H1 (cell line): ENCODE measurements at regions not wholly inside any gene's neighbourhood (a gene's known extent, or its start where the extent isn't known, plus 50 kb on each side); places are given as distances from the start of the nearest gene placed in this dataset.

Source experiments
- CTCF ChIA-PET: fragments of 300-600 bp; sonication (Branson Sonifier 250); formaldehyde crosslinking; loops from one replicate; lab custom pipeline; 2021; ENCODE audit not compliant: partially characterized antibody; lab: Charles Lee
- POLR2A ChIA-PET: fragments of 300-600 bp; sonication (Branson Sonifier 250); formaldehyde crosslinking; loops from one replicate; lab custom pipeline; 2021; ENCODE audit warnings: inconsistent platforms; ENCODE audit not compliant: partially characterized antibody; lab: Charles Lee
- DNase-seq, 2 experiments: peaks; one replicate each; pipeline versions ENCODE4 v3.0.0 to v3.0.0-alpha.2; 2010 to 2022; ENCODE audit warnings: low spot score in 2 of 2, low read depth in 1 of 2, mixed read lengths in 1 of 2
- FAIRE-seq: peaks from 2 replicates; lab custom pipeline; 2011; peaks lifted over from hg19 to GRCh38; lab: Jason Lieb, UNC
- H2AFZ ChIP-seq: 2 replicates; pipeline ENCODE4 v1.8.1; 2012; ENCODE audit warnings: low read length, inconsistent platforms
- H2AK5ac ChIP-seq: 2 replicates; pipeline ENCODE4 v1.6.1; 2013; ENCODE audit warnings: low read depth, low read length
- H2BK120ac ChIP-seq: replicated peaks from 2 replicates; pipeline ENCODE3; 2013; ENCODE audit warnings: low read depth, low read length, inconsistent platforms
- H2BK12ac ChIP-seq: 2 replicates; pipeline ENCODE4 v1.6.1; 2013; ENCODE audit warnings: low read depth, low read length
- H2BK15ac ChIP-seq: 2 replicates; pipeline ENCODE4 v1.6.1; 2013; ENCODE audit warnings: low read length
- H2BK20ac ChIP-seq: 2 replicates; pipeline ENCODE4 v1.6.1; 2013; ENCODE audit warnings: low read length
- H2BK5ac ChIP-seq: 2 replicates; pipeline ENCODE4 v1.6.1; 2013; ENCODE audit warnings: low read depth, low read length
- H3K14ac ChIP-seq: 2 replicates; pipeline ENCODE4 v1.6.1; 2013; ENCODE audit warnings: inconsistent platforms; ENCODE audit not compliant: insufficient read length
- H3K18ac ChIP-seq: 2 replicates; pipeline ENCODE4 v1.6.1; 2013; ENCODE audit warnings: low read length; ENCODE audit errors: extremely low read depth
- H3K23ac ChIP-seq: 2 replicates; pipeline ENCODE4 v1.6.1; 2013; ENCODE audit warnings: inconsistent platforms; ENCODE audit not compliant: insufficient read length
- H3K23me2 ChIP-seq: 2 replicates; pipeline ENCODE4 v1.6.1; 2013; ENCODE audit warnings: low read depth, low read length
- H3K27ac ChIP-seq: 2 replicates; pipeline ENCODE4 v1.6.1; 2011; ENCODE audit warnings: low read depth, low read length, inconsistent platforms
- H3K27me3 ChIP-seq, 4 experiments: replicated peaks in 1 of 4; 1 replicate in 1 of 4; 2 replicates in 3 of 4; pipeline versions ENCODE4 v1.6.1 to v1.8.1; 2011 to 2013; ENCODE audit warnings: low read length in 3 of 4, mild to moderate bottlenecking in 3 of 4, inconsistent platforms in 2 of 4, mixed read lengths in 2 of 4, moderate library complexity in 1 of 4; ENCODE audit not compliant: control insufficient read depth in 3 of 4, insufficient read depth in 3 of 4; ENCODE audit errors: extremely low read depth in 1 of 4
- H3K36me3 ChIP-seq, 4 experiments: 2 replicates each; pipeline versions ENCODE4 v1.6.1 to v1.8.1; 2011 to 2013; ENCODE audit warnings: mild to moderate bottlenecking in 4 of 4, low read length in 3 of 4, moderate library complexity in 2 of 4, control low read depth in 1 of 4, inconsistent platforms in 1 of 4; ENCODE audit not compliant: insufficient read depth in 4 of 4, control insufficient read depth in 2 of 4
- H3K4ac ChIP-seq: replicated peaks from 2 replicates; pipeline ENCODE3; 2013; ENCODE audit warnings: low read length, low read depth, mixed read lengths, inconsistent platforms; ENCODE audit not compliant: insufficient read length
- H3K4me1 ChIP-seq, 4 experiments: replicated peaks in 1 of 4; 1 replicate in 1 of 4; 2 replicates in 3 of 4; pipeline versions ENCODE4 v1.6.1 to v1.8.1; 2011 to 2013; ENCODE audit warnings: low read length in 3 of 4, inconsistent platforms in 2 of 4, mixed read lengths in 1 of 4; ENCODE audit not compliant: insufficient read depth in 4 of 4, control insufficient read depth in 3 of 4
- H3K4me2 ChIP-seq, 2 experiments: 2 replicates each; pipeline versions ENCODE4 v1.6.1 to v1.8.1; 2011 to 2013; ENCODE audit warnings: low read depth in 2 of 2, low read length in 2 of 2, control low read depth in 1 of 2, inconsistent platforms in 1 of 2, mild to moderate bottlenecking in 1 of 2; ENCODE audit not compliant: insufficient read depth in 1 of 2
- H3K4me3 ChIP-seq, 4 experiments: fragments of 200-600, 300-600 bp in 1 of 4; sonication (generic), shearing (Covaris generic), sonication (Bioruptor Twin) in 1 of 4; 2 replicates each; pipeline versions ENCODE4 v1.5.1 to v1.8.1; 2011 to 2016; ENCODE audit warnings: low read length in 4 of 4, low read depth in 3 of 4, control low read depth in 2 of 4, inconsistent platforms in 2 of 4, mild to moderate bottlenecking in 2 of 4, mixed read lengths in 1 of 4, moderate library complexity in 1 of 4; ENCODE audit not compliant: insufficient read depth in 2 of 4; ENCODE audit errors: extremely low read depth in 1 of 4
- H3K56ac ChIP-seq: replicated peaks from 2 replicates; pipeline ENCODE3; 2013; ENCODE audit warnings: low read depth, mild to moderate bottlenecking, mixed read lengths, low read length, inconsistent platforms; ENCODE audit not compliant: insufficient read length
- H3K79me1 ChIP-seq: 2 replicates; pipeline ENCODE4 v1.6.1; 2013; ENCODE audit warnings: low read depth, low read length, control low read depth
- H3K79me2 ChIP-seq, 2 experiments: 2 replicates each; pipeline versions ENCODE4 v1.6.1 to v1.8.1; 2012 to 2013; ENCODE audit warnings: low read length in 2 of 2, mild to moderate bottlenecking in 2 of 2, inconsistent platforms in 1 of 2; ENCODE audit not compliant: insufficient read depth in 2 of 2, control insufficient read depth in 1 of 2
- H3K9ac ChIP-seq, 4 experiments: replicated peaks in 1 of 4; 1 replicate in 1 of 4; 2 replicates in 3 of 4; pipeline versions ENCODE4 v1.6.1 to v1.8.1; 2011 to 2013; ENCODE audit warnings: low read depth in 3 of 4, low read length in 3 of 4, control low read depth in 2 of 4, mild to moderate bottlenecking in 2 of 4, moderate library complexity in 2 of 4, inconsistent platforms in 1 of 4; ENCODE audit errors: extremely low read depth in 1 of 4
- H3K9me3 ChIP-seq, 2 experiments: 2 replicates each; pipeline versions ENCODE4 v1.6.1 to v1.8.1; 2012 to 2013; ENCODE audit warnings: mild to moderate bottlenecking in 2 of 2, moderate library complexity in 2 of 2, control low read depth in 1 of 2, inconsistent platforms in 1 of 2, low read depth in 1 of 2, low read length in 1 of 2, mixed read lengths in 1 of 2; ENCODE audit not compliant: insufficient read depth in 2 of 2
- H4K20me1 ChIP-seq, 2 experiments: replicated peaks in 1 of 2; 2 replicates each; pipeline versions ENCODE3 to v1.8.1; 2011 to 2013; ENCODE audit warnings: inconsistent platforms in 2 of 2, low read length in 2 of 2, mild to moderate bottlenecking in 1 of 2; ENCODE audit not compliant: insufficient read depth in 2 of 2, control insufficient read depth in 1 of 2
- H4K5ac ChIP-seq: 2 replicates; pipeline ENCODE4 v1.6.1; 2013; ENCODE audit warnings: low read length, low read depth, mixed read lengths, inconsistent platforms; ENCODE audit not compliant: insufficient read length
- H4K8ac ChIP-seq: 2 replicates; pipeline ENCODE4 v1.8.0; 2013; ENCODE audit warnings: mild to moderate bottlenecking, moderate library complexity, low read length, inconsistent platforms; ENCODE audit not compliant: insufficient read depth; ENCODE audit errors: extremely low read depth
- H4K91ac ChIP-seq: replicated peaks from 2 replicates; pipeline ENCODE3; 2013; ENCODE audit warnings: low read length, mixed read lengths, inconsistent platforms; ENCODE audit not compliant: insufficient read length
- ASH2L ChIP-seq: fragments of 200-600, 300-600 bp; sonication (generic); IDR thresholded peaks from one replicate; pipeline ENCODE4 v1.7.1; 2017; ENCODE audit warnings: low read length
- CBX5 ChIP-seq: fragments of 300-800, 300-1000 bp; sonication (generic); IDR thresholded peaks from 2 replicates; pipeline ENCODE4 v1.7.1; 2016; ENCODE audit warnings: antibody characterized with exemption, low read length, low read depth
- CBX8 ChIP-seq: fragments of 300-800, 300-1000 bp; sonication (generic); IDR thresholded peaks from 2 replicates; pipeline ENCODE4 v1.7.1; 2016; ENCODE audit warnings: low read depth, low read length, borderline replicate concordance
- CTBP2 ChIP-seq: IDR thresholded peaks from 2 replicates; pipeline ENCODE4 v1.7.0; 2011; ENCODE audit warnings: borderline replicate concordance, mild to moderate bottlenecking, moderate library complexity, mixed read lengths, low read length; ENCODE audit not compliant: insufficient read depth, insufficient read length
- JUN ChIP-seq: IDR thresholded peaks from 2 replicates; pipeline ENCODE4 v1.6.1; 2011; ENCODE audit warnings: low read depth, mild to moderate bottlenecking, improper control_type of control experiment, low read length
- KDM1A ChIP-seq: fragments of 200-600, 300-600 bp; sonication (generic); IDR thresholded peaks from 2 replicates; pipeline ENCODE4 v1.7.1; 2016; ENCODE audit warnings: mild to moderate bottlenecking, low read length, borderline replicate concordance
- RFX5 ChIP-seq: IDR thresholded peaks from 2 replicates; pipeline ENCODE4 v1.6.1; 2011; ENCODE audit warnings: low read depth, low read length, improper control_type of control experiment, borderline replicate concordance
- SIRT6 ChIP-seq: IDR thresholded peaks from one replicate; pipeline ENCODE4 v1.7.1; 2012; ENCODE audit warnings: low read length, inconsistent platforms
- SIX5 ChIP-seq: IDR thresholded peaks from 2 replicates; pipeline ENCODE4 v1.6.1; 2011; ENCODE audit warnings: mild to moderate bottlenecking, low read depth, low read length
- TAF7 ChIP-seq: optimal IDR thresholded peaks from 2 replicates; pipeline ENCODE3; 2011; ENCODE audit warnings: low read depth, mild to moderate bottlenecking, inconsistent platforms, low read length, moderate library complexity, borderline replicate concordance
- WGBS, 2 experiments: shearing (Covaris generic) in 1 of 2; methylation state at CpG; one replicate each; pipeline versions ENCODE4 v1.1.6 to v1.1.7; 2013 to 2015; ENCODE audit warnings: low lambda C conversion rate in 2 of 2, mixed read lengths in 2 of 2, inconsistent platforms in 1 of 2, low coverage in 1 of 2, missing lambda C conversion rate in 1 of 2; ENCODE audit not compliant: insufficient replicate concordance in 2 of 2, insufficient coverage in 1 of 2, insufficient read length in 1 of 2; ENCODE audit errors: extremely low coverage in 1 of 2, missing lambda C conversion rate in 1 of 2; 5-methylcytosine and 5-hydroxymethylcytosine counted together
- TF ChIP-seq, protein P1 (sequence below), 3 experiments: IDR thresholded peaks; 1 replicate in 2 of 3; 2 replicates in 1 of 3; pipeline versions ENCODE4 v1.5.1 to v1.6.1; 2011; ENCODE audit warnings: low read length in 3 of 3, mild to moderate bottlenecking in 3 of 3, inconsistent platforms in 2 of 3, low read depth in 1 of 3, moderate library complexity in 1 of 3; ENCODE audit not compliant: insufficient read depth in 1 of 3; ENCODE audit errors: control extremely low read depth in 1 of 3
- TF ChIP-seq, protein P2 (sequence below): IDR thresholded peaks from 2 replicates; pipeline ENCODE4 v1.6.1; 2011; ENCODE audit warnings: low read depth, mild to moderate bottlenecking, low read length; ENCODE audit not compliant: insufficient read depth

DNA sequence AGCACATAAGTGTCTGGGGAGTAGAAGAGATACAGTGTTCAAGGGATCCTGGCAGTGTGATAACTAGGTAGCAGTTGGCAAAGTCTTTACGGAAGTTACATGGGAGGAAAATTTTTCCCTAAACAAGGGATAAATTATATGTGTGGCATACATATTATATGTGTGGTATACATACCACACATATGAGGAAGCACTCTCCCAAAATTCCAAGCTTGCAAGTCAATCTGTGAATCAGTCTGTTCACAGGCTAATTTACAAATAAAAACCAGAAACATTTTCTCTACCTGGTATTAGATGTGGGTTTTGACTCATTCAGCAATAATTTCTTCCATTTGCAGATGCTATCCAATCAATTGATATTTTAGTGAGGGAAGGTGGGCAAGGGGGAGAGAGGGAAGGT lies 110.0 kb downstream of the ISOC1 start:
- H3K23ac ChIP-seq = no peak overlapping the region
- 94% methylated on average over 1 of the region's 1 CpG; no CpG with 5 or more reads in 1 of the 2 experiments for WGBS, 2 experiments
- H4K8ac ChIP-seq = no peak overlapping the region
- no peak overlapping the region for H4K91ac ChIP-seq
- H4K5ac ChIP-seq = no peak overlapping the region
- ChIA-PET POLR2A (no interaction called here), CTCF (no interaction called here)
- no peak overlapping the region for H3K9ac ChIP-seq
- DNase-seq (no peak), FAIRE-seq (no peak)
- H3K36me3 ChIP-seq = no peaks in the 10 kb centered on the region
- no peak overlapping the region for H3K4me2 ChIP-seq
- H2BK12ac ChIP-seq = no peak overlapping the region
- H3K27ac ChIP-seq = no peak overlapping the region
- H3K14ac ChIP-seq = no peak overlapping the region
- no peaks in the 10 kb centered on the region for H3K79me2 ChIP-seq
- no peaks in the 10 kb centered on the region for H3K9me3 ChIP-seq
- no peaks in the 10 kb centered on the region for H3K27me3 ChIP-seq
- H3K4me3 ChIP-seq = no peak overlapping the region
- H3K4ac ChIP-seq = no peak overlapping the region
- H2BK20ac ChIP-seq = no peak overlapping the region
- no peak overlapping the region for H2BK5ac ChIP-seq
- peaks cover 0 to 4% (median 2%) of the 10 kb centered on the region in 4 experiments; a peak in 2 of 7 replicates for H3K4me1 ChIP-seq
- no peaks in the 10 kb centered on the region for H4K20me1 ChIP-seq
- no peak overlapping the region; the same call in 1 of the 2 replicates for H2AFZ ChIP-seq
- no peak overlapping the region for H3K18ac ChIP-seq
- H2AK5ac ChIP-seq = no peak overlapping the region
- no peak overlapping the region for H2BK120ac ChIP-seq
- H3K79me1 ChIP-seq = no peaks in the 10 kb centered on the region
- H3K23me2 ChIP-seq = no peaks in the 10 kb centered on the region
- no peak overlapping the region for H3K56ac ChIP-seq
- H2BK15ac ChIP-seq = no peak overlapping the region
- TF ChIP-seq, protein P1, sequence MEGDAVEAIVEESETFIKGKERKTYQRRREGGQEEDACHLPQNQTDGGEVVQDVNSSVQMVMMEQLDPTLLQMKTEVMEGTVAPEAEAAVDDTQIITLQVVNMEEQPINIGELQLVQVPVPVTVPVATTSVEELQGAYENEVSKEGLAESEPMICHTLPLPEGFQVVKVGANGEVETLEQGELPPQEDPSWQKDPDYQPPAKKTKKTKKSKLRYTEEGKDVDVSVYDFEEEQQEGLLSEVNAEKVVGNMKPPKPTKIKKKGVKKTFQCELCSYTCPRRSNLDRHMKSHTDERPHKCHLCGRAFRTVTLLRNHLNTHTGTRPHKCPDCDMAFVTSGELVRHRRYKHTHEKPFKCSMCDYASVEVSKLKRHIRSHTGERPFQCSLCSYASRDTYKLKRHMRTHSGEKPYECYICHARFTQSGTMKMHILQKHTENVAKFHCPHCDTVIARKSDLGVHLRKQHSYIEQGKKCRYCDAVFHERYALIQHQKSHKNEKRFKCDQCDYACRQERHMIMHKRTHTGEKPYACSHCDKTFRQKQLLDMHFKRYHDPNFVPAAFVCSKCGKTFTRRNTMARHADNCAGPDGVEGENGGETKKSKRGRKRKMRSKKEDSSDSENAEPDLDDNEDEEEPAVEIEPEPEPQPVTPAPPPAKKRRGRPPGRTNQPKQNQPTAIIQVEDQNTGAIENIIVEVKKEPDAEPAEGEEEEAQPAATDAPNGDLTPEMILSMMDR (IDR thresholded peaks at IDR 0.05; ENCODE audit: control extremely low read depth in 1 of 3, insufficient read depth in 1 of 3, low read depth in 1 of 3, low read length in 3 of 3) = no peak
- TF ChIP-seq CTBP2 (no peak), JUN (no peak), CBX5 (no peak), SIRT6 (no peak), KDM1A (no peak), RFX5 (no peak), TAF7 (no peak), ASH2L (no peak), SIX5 (no peak), CBX8 (no peak)
- TF ChIP-seq, protein P2, sequence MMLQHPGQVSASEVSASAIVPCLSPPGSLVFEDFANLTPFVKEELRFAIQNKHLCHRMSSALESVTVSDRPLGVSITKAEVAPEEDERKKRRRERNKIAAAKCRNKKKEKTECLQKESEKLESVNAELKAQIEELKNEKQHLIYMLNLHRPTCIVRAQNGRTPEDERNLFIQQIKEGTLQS = no peak
